Neural progenitor cell (in vitro differentiated cells): ENCODE measurements at regions not wholly inside any gene's neighbourhood (a gene's known extent, or its start where the extent isn't known, plus 50 kb on each side); places are given as distances from the start of the nearest gene placed in this dataset.

Source experiments
- DNase-seq: peaks from one replicate; pipeline ENCODE4 v3.0.0-alpha.2; 2016; ENCODE audit warnings: low spot score
- H2AFZ ChIP-seq: fragments of 200-600 bp; sonication (generic); replicated peaks from 2 replicates; pipeline ENCODE4 v1.6.1; 2016; ENCODE audit warnings: antibody characterized with exemption
- H3F3A ChIP-seq: fragments of 200-600 bp; sonication (generic); 2 replicates; pipeline ENCODE4 v1.6.1; 2016; ENCODE audit warnings: antibody characterized with exemption, low read depth
- H3K27ac ChIP-seq: fragments of 200-600 bp; sonication (generic); 2 replicates; pipeline ENCODE4 v1.5.1; 2016; ENCODE audit warnings: mild to moderate bottlenecking
- H3K27me3 ChIP-seq: fragments of 200-600 bp; sonication (generic); 2 replicates; pipeline ENCODE4 v1.6.1; 2016; ENCODE audit warnings: mild to moderate bottlenecking, moderate library complexity
- H3K36me3 ChIP-seq: fragments of 200-600 bp; sonication (generic); 2 replicates; pipeline ENCODE4 v1.5.1; 2016
- H3K4me1 ChIP-seq: fragments of 200-600 bp; sonication (generic); 2 replicates; pipeline ENCODE4 v1.6.1; 2016; ENCODE audit warnings: mixed run types
- H3K4me2 ChIP-seq: fragments of 200-600 bp; sonication (generic); 2 replicates; pipeline ENCODE4 v1.6.1; 2016
- H3K4me3 ChIP-seq: fragments of 200-600 bp; sonication (generic); 2 replicates; pipeline ENCODE4 v1.5.1; 2016
- H3K79me2 ChIP-seq: fragments of 200-600 bp; sonication (generic); 2 replicates; pipeline ENCODE4 v1.6.1; 2016; ENCODE audit warnings: low read depth
- H3K9ac ChIP-seq: fragments of 200-600 bp; sonication (generic); 2 replicates; pipeline ENCODE4 v1.6.1; 2016
- H3K9me3 ChIP-seq: fragments of 200-600 bp; sonication (generic); 2 replicates; pipeline ENCODE4 v1.5.1; 2016; ENCODE audit warnings: low read depth
- H4K20me1 ChIP-seq: fragments of 200-600 bp; sonication (generic); 2 replicates; pipeline ENCODE4 v1.6.1; 2016; ENCODE audit warnings: low read depth
- H3K27ac Mint-ChIP-seq: 3 replicates; pipeline ENCODE4 v1.8.0; 2021; ENCODE audit warnings: mixed read lengths
- H3K27me3 Mint-ChIP-seq: 2 replicates; pipeline ENCODE4 v1.8.0; 2022; ENCODE audit warnings: low read depth, mild to moderate bottlenecking, inconsistent platforms, moderate library complexity, mixed read lengths; ENCODE audit not compliant: insufficient read depth
- H3K36me3 Mint-ChIP-seq: 3 replicates; pipeline ENCODE4 v1.8.0; 2021; ENCODE audit warnings: mixed read lengths
- H3K4me1 Mint-ChIP-seq: 3 replicates; pipeline ENCODE4 v1.8.0; 2021; ENCODE audit warnings: mixed read lengths
- H3K4me3 Mint-ChIP-seq: 3 replicates; pipeline ENCODE4 v1.8.0; 2021; ENCODE audit warnings: mild to moderate bottlenecking, moderate library complexity, mixed read lengths
- H3K9me3 Mint-ChIP-seq: 3 replicates; pipeline ENCODE4 v1.8.0; 2020; ENCODE audit warnings: mixed read lengths
- EZH2 ChIP-seq: fragments of 200-600 bp; sonication (generic); IDR thresholded peaks from 2 replicates; pipeline ENCODE4 v1.6.1; 2017; ENCODE audit warnings: antibody characterized with exemption, mild to moderate bottlenecking, moderate library complexity
- EZH2phosphoT487 ChIP-seq: fragments of 200-600 bp; sonication (generic); IDR thresholded peaks from 2 replicates; pipeline ENCODE4 v1.6.1; 2017; ENCODE audit warnings: antibody characterized with exemption
- TF ChIP-seq, protein P1 (sequence below): fragments of 200-600 bp; sonication (generic); IDR thresholded peaks from 2 replicates; pipeline ENCODE4 v1.5.1; 2017; ENCODE audit warnings: antibody characterized with exemption, mild to moderate bottlenecking

- no peak for DNase-seq
- no peak for TF ChIP-seq EZH2phosphoT487
- no peak for TF ChIP-seq EZH2
Measured at GRCh38 chr7:114857605-114858004, 64.3 kb upstream of the MDFIC start.

GRCh38 chr7:114859477-114859876, 62.4 kb upstream of the MDFIC start:
- H3K27me3 Mint-ChIP-seq: no peaks in the 10 kb centered on the region
- H3K9ac ChIP-seq: no peak overlapping the region

More at GRCh38 chr7:114857605-114858004, 64.3 kb upstream of the MDFIC start:
- Histone ChIP-seq H3K9ac (no peak overlapping the region), H3K4me3 (no peak overlapping the region), H3K27me3 (no peaks in the 10 kb centered on the region), H3F3A (no peaks in the 10 kb centered on the region), H3K9me3 (no peaks in the 10 kb centered on the region), H3K4me1 (peaks cover 9% of the 10 kb centered on the region), H3K79me2 (no peaks in the 10 kb centered on the region), H2AFZ (no peak overlapping the region), H3K36me3 (no peaks in the 10 kb centered on the region), H3K27ac (no peak overlapping the region), H4K20me1 (no peaks in the 10 kb centered on the region), H3K4me2 (no peak overlapping the region)
- no peaks in the 10 kb centered on the region for H3K9me3 Mint-ChIP-seq
- no peaks in the 10 kb centered on the region for H3K36me3 Mint-ChIP-seq
- no peak overlapping the region for H3K4me3 Mint-ChIP-seq
- H3K4me1 Mint-ChIP-seq: peaks cover 10% of the 10 kb centered on the region
- H3K27ac Mint-ChIP-seq: no peak overlapping the region
- no peaks in the 10 kb centered on the region for H3K27me3 Mint-ChIP-seq

GRCh38 chr7:114860206-114860605, 61.7 kb upstream of the MDFIC start:
- Histone ChIP-seq H3K79me2 (no peaks in the 10 kb centered on the region), H3K9me3 (no peaks in the 10 kb centered on the region), H3K27ac (no peak overlapping the region), H3K27me3 (no peaks in the 10 kb centered on the region), H2AFZ (no peak overlapping the region), H3K4me3 (no peak overlapping the region), H3K9ac (no peak overlapping the region), H3K4me2 (no peak overlapping the region), H3K4me1 (peaks cover 9% of the 10 kb centered on the region), H3K36me3 (no peaks in the 10 kb centered on the region), H4K20me1 (no peaks in the 10 kb centered on the region), H3F3A (no peaks in the 10 kb centered on the region)
- no peaks in the 10 kb centered on the region for H3K9me3 Mint-ChIP-seq
- H3K4me1 Mint-ChIP-seq: peaks cover 6% of the 10 kb centered on the region
- DNase-seq: no peak
- TF ChIP-seq EZH2phosphoT487 (no peak), EZH2 (no peak)
- TF ChIP-seq, protein P1, sequence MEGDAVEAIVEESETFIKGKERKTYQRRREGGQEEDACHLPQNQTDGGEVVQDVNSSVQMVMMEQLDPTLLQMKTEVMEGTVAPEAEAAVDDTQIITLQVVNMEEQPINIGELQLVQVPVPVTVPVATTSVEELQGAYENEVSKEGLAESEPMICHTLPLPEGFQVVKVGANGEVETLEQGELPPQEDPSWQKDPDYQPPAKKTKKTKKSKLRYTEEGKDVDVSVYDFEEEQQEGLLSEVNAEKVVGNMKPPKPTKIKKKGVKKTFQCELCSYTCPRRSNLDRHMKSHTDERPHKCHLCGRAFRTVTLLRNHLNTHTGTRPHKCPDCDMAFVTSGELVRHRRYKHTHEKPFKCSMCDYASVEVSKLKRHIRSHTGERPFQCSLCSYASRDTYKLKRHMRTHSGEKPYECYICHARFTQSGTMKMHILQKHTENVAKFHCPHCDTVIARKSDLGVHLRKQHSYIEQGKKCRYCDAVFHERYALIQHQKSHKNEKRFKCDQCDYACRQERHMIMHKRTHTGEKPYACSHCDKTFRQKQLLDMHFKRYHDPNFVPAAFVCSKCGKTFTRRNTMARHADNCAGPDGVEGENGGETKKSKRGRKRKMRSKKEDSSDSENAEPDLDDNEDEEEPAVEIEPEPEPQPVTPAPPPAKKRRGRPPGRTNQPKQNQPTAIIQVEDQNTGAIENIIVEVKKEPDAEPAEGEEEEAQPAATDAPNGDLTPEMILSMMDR: no peak
- no peaks in the 10 kb centered on the region for H3K36me3 Mint-ChIP-seq
- no peak overlapping the region for H3K4me3 Mint-ChIP-seq
- no peak overlapping the region for H3K27ac Mint-ChIP-seq
- H3K27me3 Mint-ChIP-seq: no peaks in the 10 kb centered on the region

More at GRCh38 chr7:114859477-114859876, 62.4 kb upstream of the MDFIC start:
- no peak overlapping the region for H3K4me3 ChIP-seq
- H3K4me3 Mint-ChIP-seq: no peak overlapping the region
- no peaks in the 10 kb centered on the region for H3K36me3 ChIP-seq
- H3K27ac Mint-ChIP-seq: no peak overlapping the region
- H3K27me3 ChIP-seq: no peaks in the 10 kb centered on the region
- no peaks in the 10 kb centered on the region for H3K9me3 ChIP-seq
- H3K9me3 Mint-ChIP-seq: no peaks in the 10 kb centered on the region
- no peaks in the 10 kb centered on the region for H3F3A ChIP-seq
- no peak overlapping the region for H3K4me2 ChIP-seq
- H3K36me3 Mint-ChIP-seq: no peaks in the 10 kb centered on the region
- H3K79me2 ChIP-seq: no peaks in the 10 kb centered on the region
- no peak overlapping the region for H3K27ac ChIP-seq
- no peak overlapping the region for H2AFZ ChIP-seq
- no peaks in the 10 kb centered on the region for H4K20me1 ChIP-seq
- no peak for DNase-seq
- H3K4me1 ChIP-seq: peaks cover 9% of the 10 kb centered on the region
- TF ChIP-seq EZH2phosphoT487 (no peak), EZH2 (no peak)
- TF ChIP-seq, protein P1: no peak
- peaks cover 6% of the 10 kb centered on the region for H3K4me1 Mint-ChIP-seq

DNA sequence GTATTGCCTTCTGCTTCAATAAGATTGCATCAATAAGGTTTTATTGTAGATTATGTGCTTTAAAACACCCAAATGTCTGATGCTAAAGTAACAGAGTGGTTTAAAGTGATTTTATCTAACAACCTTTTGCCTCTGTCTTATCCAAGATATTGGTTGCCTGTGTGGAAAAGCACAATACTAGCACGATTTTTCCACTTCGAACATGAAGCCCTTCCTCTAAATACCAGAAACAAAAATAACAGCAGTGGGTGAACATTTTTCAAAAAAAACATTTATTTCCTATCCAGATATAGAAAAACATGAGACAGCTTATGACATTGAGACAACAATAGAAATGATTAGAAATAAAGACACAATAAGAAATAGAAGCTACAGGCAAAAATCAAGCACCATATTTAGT, 59.5 kb upstream of the MDFIC start:
- Mint-ChIP-seq H3K4me3 (no peak overlapping the region), H3K27me3 (no peaks in the 10 kb centered on the region), H3K9me3 (no peaks in the 10 kb centered on the region), H3K27ac (no peak overlapping the region), H3K4me1 (no peaks in the 10 kb centered on the region), H3K36me3 (no peaks in the 10 kb centered on the region)
- H3K27ac ChIP-seq: no peak overlapping the region
- DNase-seq: no peak
- no peak overlapping the region for H3K4me3 ChIP-seq
- H3K27me3 ChIP-seq: no peaks in the 10 kb centered on the region
- no peak for TF ChIP-seq EZH2
- TF ChIP-seq, protein P1: no peak
- TF ChIP-seq EZH2phosphoT487: no peak
- no peaks in the 10 kb centered on the region for H3K9me3 ChIP-seq
- H3K4me2 ChIP-seq: no peak overlapping the region
- H3K36me3 ChIP-seq: no peaks in the 10 kb centered on the region
- H3F3A ChIP-seq: no peaks in the 10 kb centered on the region
- no peaks in the 10 kb centered on the region for H3K4me1 ChIP-seq
- H3K79me2 ChIP-seq: no peaks in the 10 kb centered on the region
- H4K20me1 ChIP-seq: no peaks in the 10 kb centered on the region
- no peak overlapping the region for H3K9ac ChIP-seq
- no peak overlapping the region for H2AFZ ChIP-seq
